Adipocyte (in vitro differentiated cells): ENCODE measurements at regions not wholly inside any gene's neighbourhood (a gene's known extent, or its start where the extent isn't known, plus 50 kb on each side); places are given as distances from the start of the nearest gene placed in this dataset.
"Not testable (repeated sequence)": the region's sequence is repeated elsewhere in the genome, so short reads cannot be mapped to it uniquely, and the experiment has no call there.

Experiments
- DNase-seq: peaks from one replicate; pipeline ENCODE4 v3.0.0-alpha.2; 2015; ENCODE audit warnings: low read depth
- H3K27me3 ChIP-seq: replicated peaks from 2 replicates; pipeline ENCODE4 v1.7.0; 2013; ENCODE audit warnings: mild to moderate bottlenecking, low read length, moderate library complexity; ENCODE audit not compliant: control insufficient read depth, insufficient read depth
- H3K36me3 ChIP-seq: 2 replicates; pipeline ENCODE4 v1.7.0; 2013; ENCODE audit warnings: low read length, mild to moderate bottlenecking, moderate library complexity; ENCODE audit not compliant: control insufficient read depth, insufficient read depth, severe bottlenecking
- H3K4me1 ChIP-seq: 2 replicates; pipeline ENCODE4 v1.7.0; 2013; ENCODE audit warnings: mild to moderate bottlenecking, low read length, moderate library complexity; ENCODE audit not compliant: control insufficient read depth, insufficient read depth
- H3K4me3 ChIP-seq: 2 replicates; pipeline ENCODE4 v1.7.0; 2013; ENCODE audit warnings: mild to moderate bottlenecking, low read length, moderate library complexity
- H3K9ac ChIP-seq: 2 replicates; pipeline ENCODE4 v1.7.0; 2013; ENCODE audit warnings: mild to moderate bottlenecking, low read length, moderate library complexity
- H3K9me3 ChIP-seq: 2 replicates; pipeline ENCODE4 v1.7.0; 2013; ENCODE audit warnings: mild to moderate bottlenecking, low read length, moderate library complexity; ENCODE audit not compliant: control insufficient read depth

DNA sequence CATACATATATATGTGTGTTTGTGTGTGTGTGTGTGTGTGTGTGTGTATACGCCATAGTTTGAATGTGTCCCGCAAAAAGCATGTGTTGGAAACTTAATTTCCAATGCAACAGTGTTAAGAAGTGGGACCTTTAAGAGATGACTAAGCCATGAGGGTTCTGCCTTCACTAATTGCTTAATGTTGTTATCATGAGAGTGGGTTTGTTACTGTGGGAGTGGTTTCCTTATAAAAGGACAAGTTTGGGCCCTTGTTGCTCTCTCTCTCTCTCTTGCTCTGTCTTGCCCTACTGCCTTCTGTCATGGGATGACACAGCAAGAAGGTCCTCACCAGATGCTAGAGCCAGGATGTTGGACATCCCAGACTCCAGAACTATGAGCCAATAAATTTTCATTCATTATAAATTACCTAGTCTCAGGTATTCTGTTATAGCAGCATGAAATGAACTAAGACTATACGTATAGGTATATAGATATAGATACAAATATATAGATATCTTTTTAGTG is 103.8 kb upstream of the ZC3H11B start:
- Histone ChIP-seq H3K4me3 (no peak overlapping the region), H3K4me1 (no peaks in the 10 kb centered on the region), H3K9me3 (no peaks in the 10 kb centered on the region), H3K9ac (no peak overlapping the region), H3K36me3 (no peaks in the 10 kb centered on the region), H3K27me3 (no peaks in the 10 kb centered on the region)
- no peak for DNase-seq

DNA sequence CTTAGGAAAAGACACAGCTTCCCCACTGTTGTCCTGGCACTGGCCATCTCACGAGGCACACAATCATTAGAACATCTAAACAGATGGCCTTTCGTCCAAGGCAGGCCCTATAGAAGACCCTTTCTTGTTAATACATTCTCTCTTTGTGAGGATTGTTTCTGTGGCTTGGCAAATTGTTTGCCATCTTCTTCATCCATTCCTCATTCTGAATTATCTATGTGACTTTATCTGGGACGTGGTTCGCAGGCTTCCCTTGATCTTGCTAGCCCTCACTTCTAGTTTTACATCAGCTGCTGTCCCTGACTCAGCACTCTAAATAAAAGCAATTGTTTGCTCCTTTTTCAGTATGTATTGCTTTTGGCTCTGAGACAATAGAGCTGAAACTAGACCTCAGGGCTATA is 101.1 kb upstream of the ZC3H11B start:
- no peaks in the 10 kb centered on the region for H3K9me3 ChIP-seq
- no peaks in the 10 kb centered on the region for H3K36me3 ChIP-seq
- no peak overlapping the region for H3K9ac ChIP-seq
- H3K4me1 ChIP-seq = no peaks in the 10 kb centered on the region
- no peak overlapping the region for H3K4me3 ChIP-seq
- DNase-seq = peak; percentile 48
- H3K27me3 ChIP-seq = peaks cover 5% of the 10 kb centered on the region

DNA sequence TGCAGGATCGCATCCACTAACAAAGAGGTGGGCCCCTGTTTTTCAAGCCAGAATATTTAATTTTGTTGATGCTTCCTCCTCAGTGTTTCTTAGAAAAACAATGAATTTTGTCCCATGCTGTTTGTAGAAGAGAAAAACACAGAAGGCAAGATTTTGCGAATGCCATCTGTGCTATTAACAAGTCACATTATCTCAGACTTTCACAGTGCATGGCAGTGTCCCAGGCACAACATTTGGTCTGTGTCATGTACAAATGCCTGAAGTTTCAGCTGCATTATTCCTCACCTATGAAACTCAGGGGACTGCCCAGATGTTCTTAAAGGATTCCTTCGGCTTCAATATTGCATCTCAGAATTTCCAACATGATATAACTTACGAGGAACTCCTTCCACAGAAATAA is 99.6 kb upstream of the ZC3H11B start:
- Histone ChIP-seq H3K27me3 (peaks cover 5% of the 10 kb centered on the region), H3K9me3 (no peaks in the 10 kb centered on the region), H3K4me1 (no peaks in the 10 kb centered on the region), H3K36me3 (no peaks in the 10 kb centered on the region), H3K4me3 (no peak overlapping the region), H3K9ac (no peak overlapping the region)
- no peak for DNase-seq

DNA sequence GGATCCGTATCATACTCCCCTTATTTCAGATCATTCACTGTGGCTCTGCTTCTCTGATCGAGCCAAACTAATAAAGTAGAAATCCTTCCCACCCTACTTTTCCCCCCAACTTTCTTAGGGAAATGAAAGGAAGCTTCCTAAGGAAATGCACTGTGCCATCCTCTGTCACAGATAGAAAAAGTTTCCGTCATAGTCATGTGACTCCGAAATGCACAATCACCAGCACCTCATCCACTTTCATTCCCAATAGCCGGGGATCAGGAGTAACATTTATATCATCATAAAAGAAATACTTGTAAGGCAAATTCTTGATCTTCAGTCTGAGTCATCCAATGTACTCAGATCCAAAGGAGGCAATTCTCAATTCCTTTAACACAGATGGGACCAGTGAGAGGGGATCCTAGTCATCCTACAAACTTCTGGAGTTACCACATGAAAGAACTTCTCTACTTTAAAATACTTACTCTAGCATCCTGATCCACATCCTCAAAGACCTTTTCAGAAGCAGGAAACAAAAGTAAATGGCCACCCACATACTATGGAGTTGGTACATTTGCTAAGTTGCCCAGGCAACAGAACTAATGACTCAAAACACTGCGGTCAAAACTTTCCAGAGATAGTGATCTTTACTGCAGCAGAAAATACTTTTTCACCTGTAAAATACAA is 97.8 kb upstream of the ZC3H11B start:
- no peak overlapping the region for H3K9ac ChIP-seq
- no peaks in the 10 kb centered on the region for H3K36me3 ChIP-seq
- no peak overlapping the region for H3K4me3 ChIP-seq
- H3K27me3 ChIP-seq = peaks cover 5% of the 10 kb centered on the region
- DNase-seq = peak; percentile 56
- no peaks in the 10 kb centered on the region for H3K9me3 ChIP-seq
- H3K4me1 ChIP-seq = no peaks in the 10 kb centered on the region

DNA sequence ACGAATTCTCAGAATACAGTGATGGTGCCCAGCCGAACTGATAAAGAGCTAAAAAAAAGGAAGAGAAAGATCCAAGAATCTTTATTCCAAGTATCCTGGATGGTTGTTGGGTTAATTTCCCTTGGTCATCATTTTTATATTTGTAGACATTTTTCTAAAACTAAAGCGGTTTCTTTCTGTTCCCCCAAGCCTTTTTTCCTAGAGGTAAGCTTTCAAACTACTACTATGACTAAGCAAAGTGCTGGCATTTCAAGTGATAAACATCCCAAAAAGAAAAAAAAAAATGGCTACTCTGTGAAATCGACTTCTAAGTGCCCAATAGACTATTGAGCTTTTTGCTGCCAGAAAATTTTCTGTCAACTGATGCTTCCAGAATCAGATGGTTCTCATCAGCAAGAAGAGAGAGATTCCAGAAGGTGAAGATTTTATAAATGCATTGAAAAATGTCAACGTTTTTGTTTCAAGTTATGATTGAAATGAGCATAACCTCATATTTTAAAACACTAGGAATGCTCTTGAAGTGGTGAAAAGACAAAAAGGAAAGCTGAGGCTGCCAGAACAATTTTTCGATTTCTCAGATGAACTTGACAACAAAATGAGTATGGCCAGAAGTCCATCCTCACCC is 96.1 kb upstream of the ZC3H11B start:
- H3K9ac ChIP-seq = no peak overlapping the region
- H3K4me1 ChIP-seq = no peaks in the 10 kb centered on the region
- H3K36me3 ChIP-seq = no peaks in the 10 kb centered on the region
- no peaks in the 10 kb centered on the region for H3K9me3 ChIP-seq
- DNase-seq = no peak
- H3K4me3 ChIP-seq = no peak overlapping the region
- H3K27me3 ChIP-seq = peaks cover 5% of the 10 kb centered on the region

DNA sequence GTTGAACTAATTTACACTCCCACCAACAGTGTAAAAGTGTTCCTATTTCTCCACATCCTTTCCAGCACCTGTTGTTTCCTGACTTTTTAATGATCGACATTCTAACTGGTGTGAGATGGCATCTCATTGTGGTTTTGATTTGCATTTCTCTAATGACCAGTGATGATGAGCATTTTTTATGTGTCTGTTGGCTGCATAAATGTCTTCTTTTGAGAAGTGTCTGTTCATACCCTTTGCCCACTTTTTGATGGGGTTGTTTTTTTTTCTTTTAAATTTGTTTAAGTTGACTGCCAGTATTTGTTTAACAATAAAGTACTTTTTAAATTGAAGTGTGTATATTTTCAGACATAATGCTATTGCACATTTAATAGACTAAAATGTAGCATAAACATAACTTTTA is 95.0 kb upstream of the ZC3H11B start:
- H3K9me3 ChIP-seq, H3K36me3 ChIP-seq, H3K4me1 ChIP-seq, H3K27me3 ChIP-seq, DNase-seq, H3K9ac ChIP-seq, H3K4me3 ChIP-seq: not testable (repeated sequence)

DNA sequence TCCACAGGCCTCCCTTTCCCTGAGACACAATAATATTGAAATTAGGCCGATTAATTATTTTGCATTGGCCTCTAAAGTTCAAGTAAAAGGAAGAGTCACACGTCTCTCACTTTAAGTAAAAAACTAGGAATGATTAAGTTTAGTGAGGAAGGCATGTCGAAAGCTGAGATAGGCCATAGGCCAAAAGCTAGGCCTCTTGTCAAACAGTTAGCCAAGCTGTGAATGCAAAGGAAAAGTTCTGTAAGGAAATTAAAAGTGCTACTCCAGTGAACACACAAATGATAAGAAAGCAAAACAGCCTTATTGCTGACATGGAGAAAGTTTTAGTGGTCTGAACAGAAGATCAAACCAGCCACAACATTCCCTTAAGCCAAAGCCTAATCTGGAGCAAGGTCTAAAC is 91.4 kb upstream of the ZC3H11B start:
- not testable (repeated sequence) for H3K27me3 ChIP-seq, H3K4me1 ChIP-seq, H3K9me3 ChIP-seq, H3K9ac ChIP-seq, H3K4me3 ChIP-seq, H3K36me3 ChIP-seq, DNase-seq

DNA sequence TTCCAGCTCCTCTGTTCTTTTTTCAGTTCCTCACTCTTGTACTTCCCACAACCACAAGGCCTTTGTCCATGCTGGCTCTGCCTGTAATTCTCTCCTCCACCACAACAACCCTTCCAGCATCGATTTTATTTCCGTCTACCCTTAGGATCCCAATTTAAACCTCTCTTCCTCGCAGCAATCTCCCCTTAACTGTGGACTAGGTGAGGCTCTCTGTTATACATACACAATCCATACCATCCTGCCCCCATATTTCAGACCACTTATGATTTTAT is 90.4 kb upstream of the ZC3H11B start:
- Histone ChIP-seq H3K27me3 (no peaks in the 10 kb centered on the region), H3K4me1 (no peaks in the 10 kb centered on the region), H3K9ac (no peak overlapping the region), H3K9me3 (no peaks in the 10 kb centered on the region), H3K4me3 (no peak overlapping the region), H3K36me3 (no peaks in the 10 kb centered on the region)
- no peak for DNase-seq

DNA sequence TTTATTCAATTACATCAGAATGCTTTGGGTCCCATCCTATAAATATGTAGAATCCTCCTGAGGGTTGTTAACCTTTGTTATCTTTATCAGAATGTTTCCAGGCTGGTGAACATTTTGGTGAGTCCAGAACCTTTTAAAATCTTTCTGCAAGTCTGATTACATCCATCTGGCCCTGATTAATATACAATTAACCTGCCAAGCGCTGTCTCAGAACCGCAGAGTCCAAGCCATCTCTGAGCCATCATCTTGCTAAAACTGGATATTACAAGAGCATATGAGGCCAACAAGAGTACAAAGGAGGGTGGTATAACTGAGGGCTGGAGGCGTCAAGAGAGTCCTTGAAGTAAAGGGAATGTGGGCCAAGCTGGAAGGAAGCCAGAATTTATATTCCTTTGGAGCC is 88.6 kb upstream of the ZC3H11B start:
- Histone ChIP-seq H3K9me3 (no peaks in the 10 kb centered on the region), H3K4me1 (no peaks in the 10 kb centered on the region), H3K4me3 (no peak overlapping the region), H3K36me3 (no peaks in the 10 kb centered on the region), H3K27me3 (no peaks in the 10 kb centered on the region), H3K9ac (no peak overlapping the region)
- DNase-seq = no peak

DNA sequence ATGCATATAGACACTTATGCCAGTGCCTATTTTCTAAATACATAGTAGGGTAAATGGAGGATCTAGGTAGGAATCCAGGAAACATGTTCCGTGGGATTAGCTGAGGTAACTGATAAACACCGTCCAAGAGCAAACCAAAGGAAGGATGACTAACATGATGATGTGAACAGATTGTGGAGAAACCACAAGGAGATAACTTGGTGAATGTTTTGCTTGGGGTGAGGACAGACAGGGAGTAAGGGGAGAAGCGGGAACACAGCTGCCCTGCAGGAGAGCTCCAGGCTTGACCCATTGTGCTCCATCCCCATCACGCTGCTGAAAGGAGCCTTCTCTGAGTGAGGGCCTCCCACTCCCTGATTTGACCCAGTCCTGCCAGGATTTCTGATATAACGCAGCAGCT is 87.0 kb upstream of the ZC3H11B start:
- Histone ChIP-seq H3K4me3 (no peak overlapping the region), H3K4me1 (no peaks in the 10 kb centered on the region), H3K9me3 (no peaks in the 10 kb centered on the region), H3K36me3 (no peaks in the 10 kb centered on the region), H3K27me3 (no peaks in the 10 kb centered on the region), H3K9ac (no peak overlapping the region)
- DNase-seq = peak; percentile 12

DNA sequence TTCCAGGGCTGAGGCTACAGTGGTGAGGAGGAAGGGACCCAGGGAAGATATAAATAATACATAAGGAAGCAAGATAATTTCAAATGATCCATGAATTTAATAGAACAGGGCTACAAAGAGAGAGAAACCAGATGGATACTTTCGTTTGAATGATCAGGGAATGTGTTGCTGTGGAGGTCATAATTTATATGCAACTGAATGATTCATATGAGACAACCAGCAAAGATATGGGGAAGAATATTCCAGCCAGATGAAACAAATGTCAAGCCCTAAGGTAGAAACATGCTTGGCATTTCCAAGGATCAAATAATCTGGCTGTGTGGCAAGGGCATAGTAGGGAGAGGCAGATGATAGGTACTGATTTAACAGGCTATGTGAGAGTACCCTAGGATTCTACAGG is 84.8 kb upstream of the ZC3H11B start:
- Histone ChIP-seq H3K27me3 (no peaks in the 10 kb centered on the region), H3K4me1 (peaks cover 5% of the 10 kb centered on the region), H3K4me3 (no peak overlapping the region), H3K9ac (no peak overlapping the region), H3K36me3 (no peaks in the 10 kb centered on the region), H3K9me3 (no peaks in the 10 kb centered on the region)
- DNase-seq = no peak

DNA sequence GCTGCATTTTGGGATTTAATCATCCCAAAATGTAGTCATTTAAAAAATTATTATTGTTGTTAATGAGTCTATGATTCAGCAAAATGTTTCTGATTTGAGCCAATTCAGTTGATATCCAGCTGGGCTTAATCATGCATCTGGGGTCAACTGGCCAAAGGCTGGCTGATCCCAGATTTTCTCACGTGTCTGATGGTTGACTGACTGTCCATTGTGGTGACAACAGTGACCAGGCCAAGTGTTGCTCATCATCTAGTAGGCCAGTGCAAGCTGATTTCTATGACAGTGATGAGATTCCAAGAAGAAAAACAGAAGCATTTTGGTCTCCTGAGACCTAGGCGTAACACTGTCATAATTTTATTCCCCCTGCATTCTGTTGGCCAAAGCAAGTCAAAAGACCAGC is 80.1 kb upstream of the ZC3H11B start:
- DNase-seq = no peak
- Histone ChIP-seq H3K4me3 (no peak overlapping the region), H3K36me3 (no peaks in the 10 kb centered on the region), H3K9ac (no peak overlapping the region), H3K27me3 (peaks cover 2% of the 10 kb centered on the region), H3K4me1 (peaks cover 5% of the 10 kb centered on the region), H3K9me3 (no peaks in the 10 kb centered on the region)
